ENCODE measurements at regions not wholly inside any gene's neighbourhood (a gene's known extent, or its start where the extent isn't known, plus 50 kb on each side); places are given as distances from the start of the nearest gene placed in this dataset.

DNA sequence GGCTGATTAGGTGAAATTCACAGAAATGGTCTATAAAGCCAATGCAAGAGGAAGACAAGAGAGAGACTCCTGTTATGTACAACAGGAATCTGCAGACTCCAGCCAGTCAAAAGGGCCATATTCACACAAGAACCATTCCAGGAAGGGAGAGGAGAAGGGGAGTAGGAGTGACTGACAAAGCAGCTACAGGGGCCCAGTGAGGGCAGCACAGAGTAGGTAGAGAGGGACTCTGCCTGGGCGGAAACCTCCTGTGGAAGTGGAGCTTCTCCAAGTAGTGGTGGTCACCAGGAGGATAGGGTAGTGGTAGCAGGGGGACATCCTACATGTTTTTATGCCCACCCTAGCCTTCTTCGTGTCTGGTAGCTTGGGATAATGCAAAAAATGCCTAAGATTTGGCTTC lies 667.3 kb downstream of the ACTL7B start (continued):
- TF ChIP-seq, protein P1, sequence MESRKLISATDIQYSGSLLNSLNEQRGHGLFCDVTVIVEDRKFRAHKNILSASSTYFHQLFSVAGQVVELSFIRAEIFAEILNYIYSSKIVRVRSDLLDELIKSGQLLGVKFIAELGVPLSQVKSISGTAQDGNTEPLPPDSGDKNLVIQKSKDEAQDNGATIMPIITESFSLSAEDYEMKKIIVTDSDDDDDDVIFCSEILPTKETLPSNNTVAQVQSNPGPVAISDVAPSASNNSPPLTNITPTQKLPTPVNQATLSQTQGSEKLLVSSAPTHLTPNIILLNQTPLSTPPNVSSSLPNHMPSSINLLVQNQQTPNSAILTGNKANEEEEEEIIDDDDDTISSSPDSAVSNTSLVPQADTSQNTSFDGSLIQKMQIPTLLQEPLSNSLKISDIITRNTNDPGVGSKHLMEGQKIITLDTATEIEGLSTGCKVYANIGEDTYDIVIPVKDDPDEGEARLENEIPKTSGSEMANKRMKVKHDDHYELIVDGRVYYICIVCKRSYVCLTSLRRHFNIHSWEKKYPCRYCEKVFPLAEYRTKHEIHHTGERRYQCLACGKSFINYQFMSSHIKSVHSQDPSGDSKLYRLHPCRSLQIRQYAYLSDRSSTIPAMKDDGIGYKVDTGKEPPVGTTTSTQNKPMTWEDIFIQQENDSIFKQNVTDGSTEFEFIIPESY (IDR thresholded peaks at IDR 0.05), result no peak
- TF ChIP-seq GABPA (IDR thresholded peaks at IDR 0.05 in 1 of 2, conservative IDR thresholded peaks at IDR 0.05 in 1 of 2) (no peak), EGR1 (IDR thresholded peaks at IDR 0.05; ENCODE audit: low read depth in 2 of 2) (no peak)

DNA sequence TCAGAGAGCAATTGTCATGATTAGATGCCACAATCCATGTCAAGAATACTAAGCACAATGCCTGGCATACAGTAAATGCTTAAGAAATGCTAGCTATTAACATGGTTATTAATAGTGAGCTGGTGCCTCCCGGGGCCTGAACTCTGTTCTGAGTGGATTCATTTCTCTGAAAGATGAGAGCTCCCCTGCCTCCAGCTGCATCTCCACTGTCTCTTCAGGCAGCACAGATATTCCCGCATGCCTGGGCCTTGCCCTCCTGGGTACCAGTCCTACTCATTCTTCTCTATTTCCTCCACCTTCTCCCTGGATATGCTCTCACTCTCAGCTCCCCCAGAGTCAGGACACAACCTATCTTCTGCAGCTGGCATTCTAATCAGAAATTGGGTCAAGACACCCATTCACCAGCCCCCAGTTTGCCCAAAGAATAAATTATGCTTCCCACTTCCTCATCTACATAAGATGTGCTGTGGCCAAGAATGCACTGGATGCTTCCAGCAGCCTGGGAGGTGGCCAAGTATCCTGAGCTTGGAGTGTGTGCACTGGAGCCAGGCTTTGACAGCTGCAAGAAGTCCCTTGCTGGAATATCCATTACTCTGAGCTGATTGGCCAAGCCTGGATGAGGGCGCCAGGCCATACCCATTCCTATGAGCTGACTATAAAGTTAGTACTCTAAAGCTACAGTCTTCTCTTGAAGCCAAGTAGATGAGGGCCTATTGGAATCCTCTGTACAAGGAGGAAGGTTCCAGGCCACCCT lies 669.0 kb downstream of the ACTL7B start:
- 89% methylated on average over 3 of the region's 3 CpGs for WGBS
- no peak for DNase-seq (ENCODE audit: low spot score)
- H3K9ac ChIP-seq (ENCODE audit: low read depth in 1 of 2, low read length in 2 of 2), result no peak overlapping the region

More for the DNA sequence above, 669.0 kb downstream of the ACTL7B start:
- no peaks in the 10 kb centered on the region for H3K36me3 ChIP-seq (ENCODE audit: control insufficient read depth in 4 of 4, insufficient read depth in 3 of 4, low read depth in 1 of 4, low read length in 3 of 4)
- no peak overlapping the region for H3K4me3 ChIP-seq (ENCODE audit: low read depth in 1 of 3, low read length in 3 of 3)
- H3K27ac ChIP-seq (ENCODE audit: low read depth in 1 of 2, low read length in 2 of 2), result no peak overlapping the region
- H3K27me3 ChIP-seq (ENCODE audit: control insufficient read depth in 4 of 4, insufficient read depth in 4 of 4, low read length in 3 of 4), result no peaks in the 10 kb centered on the region
- TF ChIP-seq, protein P2, sequence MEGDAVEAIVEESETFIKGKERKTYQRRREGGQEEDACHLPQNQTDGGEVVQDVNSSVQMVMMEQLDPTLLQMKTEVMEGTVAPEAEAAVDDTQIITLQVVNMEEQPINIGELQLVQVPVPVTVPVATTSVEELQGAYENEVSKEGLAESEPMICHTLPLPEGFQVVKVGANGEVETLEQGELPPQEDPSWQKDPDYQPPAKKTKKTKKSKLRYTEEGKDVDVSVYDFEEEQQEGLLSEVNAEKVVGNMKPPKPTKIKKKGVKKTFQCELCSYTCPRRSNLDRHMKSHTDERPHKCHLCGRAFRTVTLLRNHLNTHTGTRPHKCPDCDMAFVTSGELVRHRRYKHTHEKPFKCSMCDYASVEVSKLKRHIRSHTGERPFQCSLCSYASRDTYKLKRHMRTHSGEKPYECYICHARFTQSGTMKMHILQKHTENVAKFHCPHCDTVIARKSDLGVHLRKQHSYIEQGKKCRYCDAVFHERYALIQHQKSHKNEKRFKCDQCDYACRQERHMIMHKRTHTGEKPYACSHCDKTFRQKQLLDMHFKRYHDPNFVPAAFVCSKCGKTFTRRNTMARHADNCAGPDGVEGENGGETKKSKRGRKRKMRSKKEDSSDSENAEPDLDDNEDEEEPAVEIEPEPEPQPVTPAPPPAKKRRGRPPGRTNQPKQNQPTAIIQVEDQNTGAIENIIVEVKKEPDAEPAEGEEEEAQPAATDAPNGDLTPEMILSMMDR (IDR thresholded peaks at IDR 0.05; ENCODE audit: low read depth, low read length, missing input control), result no peak
- TF ChIP-seq RAD21 (IDR thresholded peaks at IDR 0.05) (no peak), HNF4G (IDR thresholded peaks at IDR 0.05) (no peak), EGR1 (IDR thresholded peaks at IDR 0.05; ENCODE audit: low read depth in 2 of 2) (no peak), JUND (IDR thresholded peaks at IDR 0.05) (no peak), HNF4A (conservative IDR thresholded peaks at IDR 0.05) (no peak), GABPA (IDR thresholded peaks at IDR 0.05 in 1 of 2, conservative IDR thresholded peaks at IDR 0.05 in 1 of 2) (no peak), FOXA1 (IDR thresholded peaks at IDR 0.05) (no peak), FOXA2 (IDR thresholded peaks at IDR 0.05) (no peak), SP1 (IDR thresholded peaks at IDR 0.05) (no peak), ATF3 (IDR thresholded peaks at IDR 0.05) (no peak), RXRA (IDR thresholded peaks at IDR 0.05) (no peak)
- TF ChIP-seq, protein P1 (IDR thresholded peaks at IDR 0.05), result no peak
- TF ChIP-seq, protein P3, sequence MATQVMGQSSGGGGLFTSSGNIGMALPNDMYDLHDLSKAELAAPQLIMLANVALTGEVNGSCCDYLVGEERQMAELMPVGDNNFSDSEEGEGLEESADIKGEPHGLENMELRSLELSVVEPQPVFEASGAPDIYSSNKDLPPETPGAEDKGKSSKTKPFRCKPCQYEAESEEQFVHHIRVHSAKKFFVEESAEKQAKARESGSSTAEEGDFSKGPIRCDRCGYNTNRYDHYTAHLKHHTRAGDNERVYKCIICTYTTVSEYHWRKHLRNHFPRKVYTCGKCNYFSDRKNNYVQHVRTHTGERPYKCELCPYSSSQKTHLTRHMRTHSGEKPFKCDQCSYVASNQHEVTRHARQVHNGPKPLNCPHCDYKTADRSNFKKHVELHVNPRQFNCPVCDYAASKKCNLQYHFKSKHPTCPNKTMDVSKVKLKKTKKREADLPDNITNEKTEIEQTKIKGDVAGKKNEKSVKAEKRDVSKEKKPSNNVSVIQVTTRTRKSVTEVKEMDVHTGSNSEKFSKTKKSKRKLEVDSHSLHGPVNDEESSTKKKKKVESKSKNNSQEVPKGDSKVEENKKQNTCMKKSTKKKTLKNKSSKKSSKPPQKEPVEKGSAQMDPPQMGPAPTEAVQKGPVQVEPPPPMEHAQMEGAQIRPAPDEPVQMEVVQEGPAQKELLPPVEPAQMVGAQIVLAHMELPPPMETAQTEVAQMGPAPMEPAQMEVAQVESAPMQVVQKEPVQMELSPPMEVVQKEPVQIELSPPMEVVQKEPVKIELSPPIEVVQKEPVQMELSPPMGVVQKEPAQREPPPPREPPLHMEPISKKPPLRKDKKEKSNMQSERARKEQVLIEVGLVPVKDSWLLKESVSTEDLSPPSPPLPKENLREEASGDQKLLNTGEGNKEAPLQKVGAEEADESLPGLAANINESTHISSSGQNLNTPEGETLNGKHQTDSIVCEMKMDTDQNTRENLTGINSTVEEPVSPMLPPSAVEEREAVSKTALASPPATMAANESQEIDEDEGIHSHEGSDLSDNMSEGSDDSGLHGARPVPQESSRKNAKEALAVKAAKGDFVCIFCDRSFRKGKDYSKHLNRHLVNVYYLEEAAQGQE (IDR thresholded peaks at IDR 0.05), result no peak
- H3K4me1 ChIP-seq (ENCODE audit: control insufficient read depth in 4 of 4, insufficient read depth in 4 of 4, low read length in 3 of 4), result no peaks in the 10 kb centered on the region
- no peaks in the 10 kb centered on the region for H3K9me3 ChIP-seq (ENCODE audit: control insufficient read depth in 4 of 4, low read length in 3 of 4)
